Putamen (tissue), 1 donor: ENCODE measurements at regions not wholly inside any gene's neighbourhood (a gene's known extent, or its start where the extent isn't known, plus 50 kb on each side); places are given as distances from the start of the nearest gene placed in this dataset.

Experiments used
- DNase-seq: peaks from one replicate; pipeline ENCODE4 v3.0.0-alpha.2; 2016; ENCODE audit warnings: low spot score

GRCh38 chr2:116319935-116320334 lies 1494.6 kb upstream of the DDX18 start:
- DNase-seq, result no peak

GRCh38 chr2:116329280-116329679 lies 1485.2 kb upstream of the DDX18 start:
- no peak for DNase-seq

DNA sequence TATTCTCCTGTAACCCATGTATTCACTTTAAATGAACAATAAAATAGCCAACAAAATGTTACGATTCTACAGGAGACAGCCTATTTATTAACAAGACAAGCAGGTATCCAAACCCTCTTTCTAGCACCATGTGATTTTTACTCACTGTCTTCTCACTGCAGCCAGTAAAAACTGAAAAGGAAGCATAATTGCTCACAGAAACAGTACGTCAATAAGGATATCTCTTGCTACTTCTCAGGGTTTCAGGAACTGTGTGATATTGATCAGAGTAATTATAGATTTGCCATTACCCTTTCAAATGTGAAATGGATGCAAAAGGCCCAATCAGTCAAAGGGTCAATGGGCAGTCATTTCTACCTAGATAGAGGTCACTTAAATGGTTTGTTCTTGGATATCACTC lies 1473.8 kb upstream of the DDX18 start:
- DNase-seq, result no peak

GRCh38 chr2:116366212-116366611 lies 1448.3 kb upstream of the DDX18 start:
- DNase-seq, result no peak

- DNase-seq, result no peak
Observed at GRCh38 chr2:116378786-116379185, 1435.7 kb upstream of the DDX18 start.

- DNase-seq, result no peak
Observed at GRCh38 chr2:116411211-116411610, 1403.3 kb upstream of the DDX18 start.

- no peak for DNase-seq
Observed at GRCh38 chr2:116413659-116414058, 1400.8 kb upstream of the DDX18 start.

GRCh38 chr2:116416731-116417377 lies 1397.6 kb upstream of the DDX18 start:
- DNase-seq, result no peak

DNA sequence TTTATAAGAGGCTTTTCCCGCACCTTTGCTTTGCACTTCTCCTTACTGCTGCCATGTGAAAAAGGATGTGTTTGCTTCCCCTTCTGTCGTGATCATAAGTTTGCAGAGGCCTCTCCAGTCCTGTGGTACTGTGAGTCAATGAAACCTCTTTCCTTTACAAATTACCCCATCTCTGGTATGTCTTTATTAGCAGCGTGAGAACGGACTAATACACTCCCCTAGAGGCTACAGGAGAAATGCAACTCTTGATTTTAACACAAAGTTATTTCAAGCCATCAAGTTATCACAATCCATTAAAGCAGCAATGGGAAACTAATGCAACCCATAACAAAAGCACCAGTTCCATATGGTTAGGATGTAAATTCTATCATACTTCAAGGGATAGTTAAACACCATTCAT lies 1378.8 kb upstream of the DDX18 start:
- no peak for DNase-seq

DNA sequence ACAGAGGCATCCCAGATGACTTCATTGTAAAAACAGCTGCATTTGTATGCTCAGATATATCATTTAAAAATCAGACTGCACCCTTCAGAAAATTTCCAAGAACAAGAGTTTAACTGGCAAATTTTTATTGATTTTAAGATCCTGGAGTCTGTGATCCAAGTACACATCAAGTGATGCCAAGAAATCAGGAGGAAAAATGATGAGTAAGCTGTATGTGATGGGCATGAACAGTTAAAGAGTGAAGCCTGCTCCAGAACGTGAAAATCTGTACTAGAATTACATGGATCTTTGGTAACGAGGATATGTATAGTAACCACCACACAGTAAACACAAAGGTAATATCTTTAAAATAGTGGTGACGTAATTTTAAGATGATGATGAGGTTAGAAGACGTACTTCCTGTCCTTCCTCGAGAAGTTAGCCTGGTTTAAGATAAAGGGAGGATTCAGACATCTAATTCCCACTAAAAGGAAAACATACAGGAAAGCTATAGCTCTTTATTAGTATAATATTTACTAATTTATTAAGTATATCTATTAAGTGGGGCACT lies 1374.3 kb upstream of the DDX18 start:
- no peak for DNase-seq

DNA sequence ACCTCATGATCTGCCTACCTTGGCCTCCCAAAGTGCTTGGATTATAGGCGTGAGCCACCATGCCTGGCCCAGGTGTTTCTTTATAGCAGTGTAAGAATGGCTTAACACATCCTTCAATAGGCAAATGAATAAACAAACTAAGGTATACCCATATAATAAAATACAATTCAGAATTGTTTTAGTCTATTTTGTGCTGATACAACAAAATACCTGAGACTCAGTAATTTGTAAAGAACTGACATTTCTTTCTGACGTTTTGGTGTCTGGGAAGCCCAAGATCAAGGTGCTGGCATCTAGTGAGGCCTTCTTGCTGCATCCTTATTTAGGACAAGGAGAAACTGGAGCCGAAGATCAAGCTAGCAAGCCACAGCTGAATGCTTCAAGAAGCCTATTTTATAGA lies 1372.1 kb upstream of the DDX18 start:
- DNase-seq, result no peak

DNA sequence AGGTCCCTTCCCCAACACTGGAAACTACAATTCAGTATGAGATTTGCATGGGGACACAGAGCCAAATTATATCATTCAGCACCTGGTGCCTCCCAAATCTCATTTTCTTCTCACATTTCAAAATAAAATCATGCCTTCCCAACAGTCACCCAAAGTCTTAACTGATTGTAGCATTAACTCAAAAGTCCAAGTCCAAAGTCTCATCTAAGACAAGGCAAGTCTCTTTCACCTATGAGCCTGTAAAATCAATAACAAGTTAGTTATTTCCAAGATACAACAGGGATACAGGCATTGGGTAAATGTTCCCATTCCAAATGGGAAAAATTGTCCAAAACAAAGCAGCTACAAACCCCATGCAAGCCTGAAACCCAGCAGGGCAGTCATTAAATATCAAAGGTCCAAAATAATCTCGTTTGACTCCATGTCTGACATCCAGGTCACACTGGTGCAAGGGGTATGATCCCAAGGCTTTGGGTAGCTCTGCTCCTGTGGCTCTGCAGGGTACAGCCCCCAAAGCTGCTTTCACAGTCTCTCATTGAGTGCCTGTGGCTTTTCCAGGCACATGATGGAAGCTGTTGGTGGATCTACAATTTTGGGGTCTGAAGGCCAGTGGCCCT lies 1370.1 kb upstream of the DDX18 start:
- DNase-seq, result no peak

GRCh38 chr2:116450990-116451389 lies 1363.5 kb upstream of the DDX18 start:
- DNase-seq, result no peak

DNA sequence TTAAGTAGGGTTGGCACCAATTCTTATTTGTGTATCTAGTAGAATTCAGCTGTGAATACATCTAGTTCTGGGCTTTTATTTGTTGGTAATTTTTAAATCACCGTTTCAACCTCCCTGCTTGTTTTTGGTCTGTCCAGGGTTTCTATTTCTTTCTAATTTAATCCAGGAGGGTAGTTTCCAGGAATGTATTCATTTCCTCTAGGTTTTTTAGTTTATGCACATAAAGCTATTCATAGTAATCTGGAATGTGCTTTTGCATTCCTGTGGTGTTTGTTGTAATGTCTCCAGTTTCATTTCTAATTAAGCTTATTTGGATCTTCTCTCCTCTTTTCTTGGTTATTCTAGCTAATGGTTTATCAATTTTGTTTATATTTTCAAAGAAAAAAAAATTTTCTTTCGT lies 1361.8 kb upstream of the DDX18 start:
- DNase-seq, result no peak

GRCh38 chr2:116456429-116456828 lies 1358.1 kb upstream of the DDX18 start:
- DNase-seq, result no peak

DNA sequence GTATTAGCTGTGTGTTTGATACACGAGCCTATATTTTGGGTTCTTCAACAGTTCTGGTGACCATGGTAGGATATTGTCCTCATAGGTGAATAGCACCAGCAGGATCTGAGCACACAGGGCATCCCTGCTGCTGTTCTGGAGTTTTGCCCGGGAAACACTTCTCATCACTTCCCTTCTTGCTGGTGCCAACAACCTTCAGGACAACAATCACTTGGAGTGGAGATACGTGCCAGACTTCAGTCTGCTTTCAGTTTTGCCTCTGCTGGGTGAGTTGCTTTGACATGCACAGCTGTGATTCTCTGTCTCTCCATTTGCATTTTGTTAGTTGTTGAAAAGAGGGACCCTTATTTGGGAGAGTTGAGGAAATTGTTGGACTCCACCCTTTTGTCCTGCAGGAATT lies 1347.2 kb upstream of the DDX18 start:
- DNase-seq, result no peak

DNA sequence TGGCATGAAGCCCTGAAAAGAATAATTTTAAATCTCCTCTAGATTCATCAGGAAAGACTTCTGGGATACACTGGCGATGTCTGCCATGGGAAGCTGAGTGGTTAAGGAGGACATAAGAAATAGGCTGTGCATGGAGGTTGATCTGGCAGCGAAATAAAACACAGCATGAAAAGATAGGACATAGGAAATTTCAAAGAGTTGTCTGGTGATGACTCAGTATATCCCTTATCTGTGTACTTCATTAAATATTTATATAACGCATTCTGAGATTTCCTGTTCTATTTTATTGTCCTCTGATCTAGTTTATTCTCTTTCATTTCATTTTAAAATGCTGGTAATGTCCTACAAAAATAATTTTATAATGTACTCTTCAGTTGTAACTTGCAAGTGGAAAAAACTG lies 1337.3 kb upstream of the DDX18 start:
- no peak for DNase-seq

DNA sequence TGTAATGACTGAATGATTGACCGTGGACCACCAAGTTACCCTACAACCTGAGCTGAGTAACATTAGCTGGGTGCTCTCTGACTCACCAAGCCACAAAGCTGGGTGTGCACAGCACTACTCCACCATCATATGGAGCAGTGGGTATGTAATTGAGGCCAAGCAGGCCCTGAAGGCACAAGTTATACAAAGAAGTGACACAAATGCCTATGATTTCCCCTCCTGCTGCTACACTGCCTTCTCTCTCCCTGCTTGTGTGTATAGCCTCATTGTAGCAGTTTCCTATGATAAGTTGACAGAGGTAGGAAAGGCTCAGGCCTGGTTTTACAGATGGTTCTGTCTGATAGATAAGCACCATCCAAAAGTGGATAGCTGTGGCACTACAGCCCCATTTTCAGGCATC lies 1327.2 kb upstream of the DDX18 start:
- no peak for DNase-seq

DNA sequence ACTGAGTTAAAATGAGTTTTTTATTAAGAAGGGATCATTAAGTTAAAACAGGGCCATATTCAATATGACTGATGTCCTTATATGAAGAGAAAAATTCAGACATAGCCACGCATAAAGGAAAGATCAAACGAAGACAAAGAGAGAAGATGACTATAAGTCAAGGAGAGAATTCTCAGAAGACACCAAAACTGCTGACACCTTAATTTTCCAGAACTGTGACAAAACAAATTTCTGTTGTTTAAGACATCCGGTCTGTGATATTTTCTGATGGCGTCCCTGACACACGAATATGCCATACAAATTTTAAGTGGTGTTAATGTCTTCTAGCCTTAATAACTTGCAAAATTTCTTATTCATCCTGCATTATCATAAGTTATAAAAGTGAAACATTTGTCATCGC lies 1325.2 kb upstream of the DDX18 start:
- no peak for DNase-seq

DNA sequence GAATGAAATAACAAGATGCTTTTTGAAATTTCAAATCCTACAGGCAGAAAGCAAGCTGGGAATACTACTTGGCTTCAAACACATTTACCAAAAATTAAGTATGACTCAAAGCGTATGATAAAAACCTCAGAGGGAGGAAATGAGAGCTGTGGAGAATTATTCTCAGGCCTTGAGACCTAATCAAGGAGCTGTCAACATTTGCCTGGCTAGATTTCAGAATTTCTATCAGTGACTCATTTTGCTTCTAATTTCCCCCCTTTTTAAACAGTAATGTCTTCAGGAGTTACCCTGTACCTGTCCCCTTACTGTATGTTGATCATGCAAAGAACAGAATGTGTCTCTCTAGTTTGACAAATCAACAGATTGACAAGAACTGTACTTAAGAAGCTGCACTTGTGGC lies 1324.5 kb upstream of the DDX18 start:
- DNase-seq, result no peak

DNA sequence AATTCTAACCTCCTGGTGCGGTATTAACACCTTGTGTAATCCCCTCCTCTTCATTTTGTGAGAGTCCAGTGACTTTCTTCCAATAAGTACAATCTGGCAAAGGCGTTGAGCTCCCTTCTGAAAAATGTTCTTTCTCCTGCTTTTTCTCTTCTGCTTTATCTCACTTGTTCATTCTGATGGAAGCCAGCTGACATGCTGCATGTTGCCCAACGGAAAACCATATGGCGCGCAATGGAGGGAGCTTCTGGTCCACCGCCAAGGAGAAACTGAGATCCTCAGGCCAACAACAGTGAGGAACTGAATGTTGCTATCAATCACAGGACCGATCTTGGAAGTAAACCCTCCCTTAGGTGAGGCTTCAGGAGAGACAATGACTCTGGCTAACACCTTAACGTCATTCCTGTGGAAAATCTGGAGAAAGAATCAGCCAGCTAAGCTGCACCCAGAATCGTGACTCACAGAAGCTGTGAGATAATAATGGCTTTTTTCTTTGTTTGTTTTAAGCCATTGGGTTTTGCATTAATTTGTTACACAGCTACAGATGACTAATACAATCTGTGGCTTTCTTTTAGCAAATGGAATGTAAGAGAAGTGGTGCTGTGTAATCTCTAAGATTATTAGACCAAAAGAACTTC lies 1323.9 kb upstream of the DDX18 start:
- no peak for DNase-seq

- DNase-seq, result no peak
Observed at GRCh38 chr2:116491292-116491691, 1323.2 kb upstream of the DDX18 start.

DNA sequence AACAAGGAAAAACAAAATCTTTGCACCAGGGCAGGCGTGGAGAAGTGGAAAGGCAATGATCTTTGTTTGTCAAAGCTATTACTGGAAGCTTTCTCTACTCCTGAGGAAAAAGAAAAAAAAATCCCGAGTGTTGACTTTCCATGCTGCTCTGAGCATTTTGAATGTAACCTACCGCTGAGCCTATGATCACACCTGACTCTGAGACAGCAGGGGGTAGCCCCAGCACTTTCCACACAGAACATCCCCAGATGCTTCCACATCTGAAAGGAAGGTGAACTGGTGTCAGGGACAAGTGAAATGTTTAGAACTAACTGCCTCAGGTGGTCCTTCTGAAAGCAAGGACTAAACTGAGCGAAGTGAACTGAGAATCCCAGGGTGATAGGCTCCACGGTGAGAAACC lies 1315.1 kb upstream of the DDX18 start:
- no peak for DNase-seq
